ENCODE measurements at regions not wholly inside any gene's neighbourhood (a gene's known extent, or its start where the extent isn't known, plus 50 kb on each side); places are given as distances from the start of the nearest gene placed in this dataset.

DNA sequence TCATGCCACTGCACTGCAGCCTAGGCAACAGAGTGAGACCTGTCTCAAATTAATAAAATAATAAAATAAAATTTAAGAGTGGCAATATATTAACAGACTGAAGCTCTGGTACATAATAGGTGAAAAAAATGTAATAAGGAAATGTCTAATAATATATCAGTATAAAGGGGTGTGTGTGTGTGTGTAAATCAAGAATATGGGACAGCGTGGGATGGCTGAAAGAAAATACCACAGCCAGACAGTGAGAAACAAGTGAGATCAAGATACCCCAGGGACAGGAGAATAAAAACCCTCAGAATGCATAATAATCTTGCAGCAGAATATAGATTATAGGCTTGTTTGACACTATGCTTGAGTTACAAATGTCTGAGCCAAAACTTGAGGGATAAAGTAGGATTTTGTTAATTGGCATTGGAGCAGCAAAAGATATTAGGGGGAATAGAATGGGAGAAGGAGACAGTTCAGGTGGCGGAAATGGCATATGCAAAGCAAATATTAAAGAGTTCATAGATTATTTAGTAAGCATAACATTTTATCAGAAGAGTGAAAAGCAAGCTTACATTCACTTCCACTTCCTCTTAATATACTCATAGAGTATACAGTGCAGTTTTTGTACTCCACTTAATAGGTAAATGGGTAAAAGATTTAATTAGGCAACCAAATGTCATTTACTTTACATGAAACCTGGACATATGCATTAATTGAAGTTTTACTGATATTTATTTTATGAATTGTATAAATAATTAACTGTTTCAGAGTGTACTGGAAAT lies 398.5 kb upstream of the GJE1 start:
- POLR2A ChIA-PET (ENCODE audit: low non-redundant PET): interaction anchor here (0.5 kb wide), 1 partner anchor 722 kb away, joined by 4 read pairs; no protein-coding TSS in a partner anchor
- Histone ChIP-seq H3K27ac (ENCODE audit: low read depth, low read length, poor library complexity, severe bottlenecking) (no peak overlapping the region), H3K4me1 (ENCODE audit: insufficient read depth, low read length, poor library complexity, severe bottlenecking) (no peaks in the 10 kb centered on the region), H3K27me3 (replicated peaks; ENCODE audit: insufficient read depth, low read depth, low read length, poor library complexity) (no peaks in the 10 kb centered on the region), H3K4me3 (ENCODE audit: low read depth, low read length, poor library complexity, severe bottlenecking) (no peak overlapping the region), H3K36me3 (ENCODE audit: insufficient read depth, low read length, poor library complexity, severe bottlenecking) (no peaks in the 10 kb centered on the region), H3K9me3 (ENCODE audit: low read depth, low read length, poor library complexity, severe bottlenecking) (no peaks in the 10 kb centered on the region)
- no TSS peak for BruUV-seq (replicated peaks)
- TF ChIP-seq EZH2 (IDR thresholded peaks at IDR 0.05; ENCODE audit: borderline replicate concordance, low read depth, low read length, poor library complexity, severe bottlenecking): no peak
- TF ChIP-seq, protein P1, sequence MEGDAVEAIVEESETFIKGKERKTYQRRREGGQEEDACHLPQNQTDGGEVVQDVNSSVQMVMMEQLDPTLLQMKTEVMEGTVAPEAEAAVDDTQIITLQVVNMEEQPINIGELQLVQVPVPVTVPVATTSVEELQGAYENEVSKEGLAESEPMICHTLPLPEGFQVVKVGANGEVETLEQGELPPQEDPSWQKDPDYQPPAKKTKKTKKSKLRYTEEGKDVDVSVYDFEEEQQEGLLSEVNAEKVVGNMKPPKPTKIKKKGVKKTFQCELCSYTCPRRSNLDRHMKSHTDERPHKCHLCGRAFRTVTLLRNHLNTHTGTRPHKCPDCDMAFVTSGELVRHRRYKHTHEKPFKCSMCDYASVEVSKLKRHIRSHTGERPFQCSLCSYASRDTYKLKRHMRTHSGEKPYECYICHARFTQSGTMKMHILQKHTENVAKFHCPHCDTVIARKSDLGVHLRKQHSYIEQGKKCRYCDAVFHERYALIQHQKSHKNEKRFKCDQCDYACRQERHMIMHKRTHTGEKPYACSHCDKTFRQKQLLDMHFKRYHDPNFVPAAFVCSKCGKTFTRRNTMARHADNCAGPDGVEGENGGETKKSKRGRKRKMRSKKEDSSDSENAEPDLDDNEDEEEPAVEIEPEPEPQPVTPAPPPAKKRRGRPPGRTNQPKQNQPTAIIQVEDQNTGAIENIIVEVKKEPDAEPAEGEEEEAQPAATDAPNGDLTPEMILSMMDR (conservative IDR thresholded peaks at IDR 0.05; ENCODE audit: low read depth, low read length): no peak
- intact Hi-C loops (cut with micrococcal nuclease; ENCODE audit: unreplicated experiment): no loop called here
- CTCF ChIA-PET: no interaction called here
- no peak for DNase-seq (ENCODE audit: low spot score)

DNA sequence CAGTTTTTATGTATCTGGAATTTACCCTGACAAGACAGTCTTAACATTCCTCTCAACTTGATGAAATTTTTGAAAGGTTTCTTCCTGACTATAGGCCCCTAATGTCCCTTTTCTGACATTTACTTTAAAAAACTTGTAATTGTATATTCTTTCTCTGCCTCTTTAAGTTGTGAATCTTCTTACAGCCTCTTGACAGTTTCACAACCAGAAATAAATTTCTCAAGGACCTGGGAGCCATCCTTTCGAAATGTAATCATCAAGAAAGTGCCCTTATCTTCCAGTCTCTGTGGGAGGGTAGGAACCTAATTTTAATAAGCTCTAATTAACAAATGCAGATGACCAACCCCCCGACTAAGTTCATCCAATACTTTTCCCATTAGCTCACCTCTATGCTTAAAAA lies 403.6 kb upstream of the GJE1 start:
- Histone ChIP-seq H3K27me3 (replicated peaks; ENCODE audit: insufficient read depth, low read depth, low read length, poor library complexity) (no peaks in the 10 kb centered on the region), H3K4me1 (ENCODE audit: insufficient read depth, low read length, poor library complexity, severe bottlenecking) (no peaks in the 10 kb centered on the region), H3K9me3 (ENCODE audit: low read depth, low read length, poor library complexity, severe bottlenecking) (no peaks in the 10 kb centered on the region), H3K36me3 (ENCODE audit: insufficient read depth, low read length, poor library complexity, severe bottlenecking) (no peaks in the 10 kb centered on the region), H3K4me3 (ENCODE audit: low read depth, low read length, poor library complexity, severe bottlenecking) (no peak overlapping the region), H3K27ac (ENCODE audit: low read depth, low read length, poor library complexity, severe bottlenecking) (no peak overlapping the region)
- no peak for DNase-seq (ENCODE audit: low spot score)
- POLR2A ChIA-PET (ENCODE audit: low non-redundant PET): no interaction called here
- TF ChIP-seq, protein P1 (conservative IDR thresholded peaks at IDR 0.05; ENCODE audit: low read depth, low read length): no peak
- TF ChIP-seq EZH2 (IDR thresholded peaks at IDR 0.05; ENCODE audit: borderline replicate concordance, low read depth, low read length, poor library complexity, severe bottlenecking): no peak
- intact Hi-C loops (cut with micrococcal nuclease; ENCODE audit: unreplicated experiment): no loop called here
- CTCF ChIA-PET: no interaction called here
- no TSS peak for BruUV-seq (replicated peaks)

DNA sequence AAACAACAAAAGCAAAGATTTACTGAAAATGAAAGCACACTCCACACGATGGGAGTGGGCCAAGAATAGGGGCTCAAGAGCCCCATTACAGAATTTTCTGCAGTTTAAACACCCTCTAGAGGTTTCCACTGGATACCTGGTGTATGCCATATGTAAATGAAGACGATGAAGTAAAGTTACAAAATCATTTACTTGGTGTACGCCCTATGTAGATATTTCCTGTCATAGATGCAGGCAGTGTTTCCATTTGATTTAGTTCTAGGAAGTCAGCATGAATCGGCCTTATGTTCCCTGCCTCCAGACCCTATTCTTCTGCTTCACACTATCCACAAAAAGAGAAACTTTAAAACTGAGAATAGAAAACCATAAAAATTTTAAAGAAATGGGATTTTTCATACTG lies 404.4 kb upstream of the GJE1 start:
- no peak for TF ChIP-seq EZH2 (IDR thresholded peaks at IDR 0.05; ENCODE audit: borderline replicate concordance, low read depth, low read length, poor library complexity, severe bottlenecking)
- TF ChIP-seq, protein P1 (conservative IDR thresholded peaks at IDR 0.05; ENCODE audit: low read depth, low read length): no peak
- no peak overlapping the region for H3K4me3 ChIP-seq (ENCODE audit: low read depth, low read length, poor library complexity, severe bottlenecking)
- BruUV-seq (replicated peaks): no TSS peak
- no peak for DNase-seq (ENCODE audit: low spot score)
- H3K4me1 ChIP-seq (ENCODE audit: insufficient read depth, low read length, poor library complexity, severe bottlenecking): no peaks in the 10 kb centered on the region
- CTCF ChIA-PET: no interaction called here
- H3K27ac ChIP-seq (ENCODE audit: low read depth, low read length, poor library complexity, severe bottlenecking): no peak overlapping the region
- POLR2A ChIA-PET (ENCODE audit: low non-redundant PET): no interaction called here
- no peaks in the 10 kb centered on the region for H3K9me3 ChIP-seq (ENCODE audit: low read depth, low read length, poor library complexity, severe bottlenecking)
- intact Hi-C loops (cut with micrococcal nuclease; ENCODE audit: unreplicated experiment): no loop called here
- H3K36me3 ChIP-seq (ENCODE audit: insufficient read depth, low read length, poor library complexity, severe bottlenecking): no peaks in the 10 kb centered on the region
- H3K27me3 ChIP-seq (replicated peaks; ENCODE audit: insufficient read depth, low read depth, low read length, poor library complexity): no peaks in the 10 kb centered on the region

Data from A673 (cell line).